ENCODE measurements at regions not wholly inside any gene's neighbourhood (a gene's known extent, or its start where the extent isn't known, plus 50 kb on each side); places are given as distances from the start of the nearest gene placed in this dataset.

- Histone ChIP-seq H3K4me3 (no peak overlapping the region), H3K27ac (no peak overlapping the region), H3K4me2 (no peak overlapping the region), H3K9me3 (peaks cover 12% of the 10 kb centered on the region; the same call in 2 of the 3 replicates), H3K4me1 (no peaks in the 10 kb centered on the region)
- no peak for DNase-seq (ENCODE audit: low read depth in 1 of 2, low spot score in 1 of 2)
- ChIA-PET CTCF (interaction anchor here (1.3 kb wide), 1 partner anchor 607 kb away, joined by 3 read pairs; no protein-coding TSS in a partner anchor), POLR2A (no interaction called here)
- no CpG with 5 or more reads among the region's 30 CpGs for WGBS (ENCODE audit: missing lambda C conversion rate)
- TF ChIP-seq ZNF302 (CRISPR knock-in tag; IDR thresholded peaks at IDR 0.05) = no peak
- TF ChIP-seq HES2 (IDR thresholded peaks at IDR 0.05) = no peak
- TF ChIP-seq E2F6 (IDR thresholded peaks at IDR 0.05; ENCODE audit: borderline replicate concordance, low read depth) = no peak
- TF ChIP-seq PBX3 (IDR thresholded peaks at IDR 0.05) = no peak
- TF ChIP-seq EHMT2 (IDR thresholded peaks at IDR 0.05; ENCODE audit: low read depth) = no peak
- no peak for TF ChIP-seq POLR2AphosphoS2 (conservative IDR thresholded peaks at IDR 0.05; ENCODE audit: low read length)
- TF ChIP-seq ZFP36 (IDR thresholded peaks at IDR 0.05; ENCODE audit: borderline replicate concordance, partially characterized antibody) = no peak
- no peak for TF ChIP-seq RNF2 (IDR thresholded peaks at IDR 0.05; ENCODE audit: borderline replicate concordance, low read depth)
- no peak for TF ChIP-seq JUNB (IDR thresholded peaks at IDR 0.05)
- TF ChIP-seq JUN (IDR thresholded peaks at IDR 0.05) = no peak
- FAIRE-seq = no peak
- no peak for ATAC-seq
Observed at GRCh38 chr18:55840601-55841170, 252.7 kb upstream of the TCF4 start.

GRCh38 chr18:55839343-55839742 lies 251.4 kb upstream of the TCF4 start:
- peaks cover 17% of the 10 kb centered on the region for H3K9me3 ChIP-seq
- CTCF ChIA-PET = no interaction called here
- TF ChIP-seq BHLHE40 (IDR thresholded peaks at IDR 0.05; ENCODE audit: low read depth, low read length) (no peak), RNF2 (IDR thresholded peaks at IDR 0.05; ENCODE audit: borderline replicate concordance, low read depth) (no peak), CBX8 (IDR thresholded peaks at IDR 0.05) (no peak), HOXB13 (CRISPR knock-in tag; IDR thresholded peaks at IDR 0.05; ENCODE audit: low read depth) (no peak), RFX5 (IDR thresholded peaks at IDR 0.05) (no peak), SMC3 (IDR thresholded peaks at IDR 0.05) (no peak), CBX2 (IDR thresholded peaks at IDR 0.05; ENCODE audit: borderline replicate concordance, low read depth) (no peak), HES2 (IDR thresholded peaks at IDR 0.05) (no peak), SREBF2 (IDR thresholded peaks at IDR 0.05) (no peak), FOSB (CRISPR knock-in tag; IDR thresholded peaks at IDR 0.05) (no peak), MAZ (IDR thresholded peaks at IDR 0.05; ENCODE audit: borderline replicate concordance, low read depth, low read length) (no peak), JUNB (IDR thresholded peaks at IDR 0.05) (no peak), CEBPB (IDR thresholded peaks at IDR 0.05) (no peak), GATA3 (IDR thresholded peaks at IDR 0.05; ENCODE audit: borderline replicate concordance) (no peak), FOXS1 (CRISPR knock-in tag; IDR thresholded peaks at IDR 0.05) (no peak)
- no peaks in the 10 kb centered on the region; the same call in 2 of the 3 replicates for H3K4me1 ChIP-seq
- H3K4me2 ChIP-seq = no peak overlapping the region
- DNase-seq (ENCODE audit: low read depth in 1 of 2, low spot score in 1 of 2) (no peak), ATAC-seq (no peak), FAIRE-seq (no peak)
- H3K27ac ChIP-seq = no peak overlapping the region
- no peak overlapping the region for H3K4me3 ChIP-seq
- POLR2A ChIA-PET = no interaction called here

GRCh38 chr18:55838841-55839240 lies 250.8 kb upstream of the TCF4 start:
- Histone ChIP-seq H3K4me2 (no peak overlapping the region), H3K27ac (no peak overlapping the region), H3K4me3 (no peak overlapping the region), H3K4me1 (peaks cover 3% of the 10 kb centered on the region; the same call in 2 of the 3 replicates), H3K9me3 (peaks cover 19% of the 10 kb centered on the region)
- CTCF ChIA-PET = no interaction called here
- POLR2A ChIA-PET = no interaction called here
- no peak for ATAC-seq
- no peak for DNase-seq (ENCODE audit: low read depth in 1 of 2, low spot score in 1 of 2)
- no peak for FAIRE-seq
- WGBS (ENCODE audit: missing lambda C conversion rate) = 84% methylated on average over 3 of the region's 3 CpGs
- TF ChIP-seq ZC3H11A (IDR thresholded peaks at IDR 0.05) = no peak
- TF ChIP-seq EHMT2 (IDR thresholded peaks at IDR 0.05; ENCODE audit: low read depth) = no peak
- TF ChIP-seq HES2 (IDR thresholded peaks at IDR 0.05) = no peak
- TF ChIP-seq PBX3 (IDR thresholded peaks at IDR 0.05) = no peak
- TF ChIP-seq POLR2A (IDR thresholded peaks at IDR 0.05; ENCODE audit: low read length) = no peak
- TF ChIP-seq MAX (IDR thresholded peaks at IDR 0.05) = no peak
- no peak for TF ChIP-seq BHLHE40 (IDR thresholded peaks at IDR 0.05; ENCODE audit: low read depth, low read length)
- TF ChIP-seq TFCP2L1 (CRISPR knock-in tag; IDR thresholded peaks at IDR 0.05) = no peak
- TF ChIP-seq RNF2 (IDR thresholded peaks at IDR 0.05; ENCODE audit: borderline replicate concordance, low read depth) = no peak
- TF ChIP-seq ZSCAN20 (CRISPR knock-in tag; IDR thresholded peaks at IDR 0.05) = no peak
- no peak for TF ChIP-seq CHD4 (IDR thresholded peaks at IDR 0.05; ENCODE audit: borderline replicate concordance)
- TF ChIP-seq CTCF (IDR thresholded peaks at IDR 0.05) = no peak
- TF ChIP-seq EP300 (IDR thresholded peaks at IDR 0.05) = no peak
- no peak for TF ChIP-seq HOXB5 (CRISPR knock-in tag; IDR thresholded peaks at IDR 0.05)
